ACHN (cell line): ENCODE measurements at regions not wholly inside any gene's neighbourhood (a gene's known extent, or its start where the extent isn't known, plus 50 kb on each side); places are given as distances from the start of the nearest gene placed in this dataset.
A peak's percentile ranks its signal among the peaks of the same experiment; 100 is the strongest.
"Not testable (repeated sequence)": the region's sequence is repeated elsewhere in the genome, so short reads cannot be mapped to it uniquely, and the experiment has no call there.

ENCODE experiments used
- DNase-seq: peaks from one replicate; pipeline ENCODE4 v3.0.0-alpha.2; 2015
- in situ Hi-C: cut with HindIII; loops from 2 replicates; pipeline ENCODE4 v1.10.0; 2017; ENCODE audit warnings: low sequenced_read_pairs, low pct_ligation_motif_present, low pct_unique_long_range_greater_than_20kb

DNA sequence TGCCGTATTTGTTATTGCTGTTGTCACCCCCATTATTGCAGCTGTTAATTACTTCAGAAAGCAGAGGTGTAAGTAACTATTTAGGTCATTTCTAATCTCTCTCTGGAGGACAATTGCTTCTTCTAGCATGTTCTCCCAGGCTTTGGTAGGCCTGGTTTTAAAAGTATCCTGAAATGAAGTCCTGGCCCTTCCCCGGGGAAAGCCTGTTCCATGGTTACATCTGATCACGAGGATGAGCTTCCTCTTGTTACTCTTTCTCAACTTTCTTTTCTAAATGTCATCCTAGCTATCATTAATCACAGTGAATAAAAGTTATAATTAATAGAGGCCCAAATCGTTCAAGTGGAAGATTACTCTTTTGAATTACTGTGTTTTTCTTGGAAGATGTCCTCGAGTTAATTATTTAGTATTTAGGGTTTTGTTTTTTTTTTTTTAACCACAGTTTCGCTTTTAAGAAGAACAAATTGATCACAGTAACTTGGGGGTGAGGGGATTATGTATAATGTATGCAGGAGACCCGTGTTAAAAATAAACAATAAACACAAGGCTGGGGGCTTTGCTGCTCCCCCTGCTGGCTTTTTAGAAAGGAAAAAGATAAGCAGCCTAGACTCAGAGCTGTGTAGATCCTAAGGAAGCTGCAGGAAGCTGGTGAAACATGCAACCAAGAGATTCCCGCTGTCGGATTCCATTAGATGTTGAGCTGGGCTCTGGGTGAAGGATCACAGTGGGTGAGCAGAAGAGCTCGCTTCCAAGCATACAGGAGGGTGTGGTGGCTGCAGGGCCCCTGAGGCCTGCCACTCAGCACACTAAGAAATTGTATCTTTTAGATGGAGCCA is 420.1 kb downstream of the FUT8 start:
- peak; percentile 30 for DNase-seq
- in situ Hi-C loops: no loop called here

DNA sequence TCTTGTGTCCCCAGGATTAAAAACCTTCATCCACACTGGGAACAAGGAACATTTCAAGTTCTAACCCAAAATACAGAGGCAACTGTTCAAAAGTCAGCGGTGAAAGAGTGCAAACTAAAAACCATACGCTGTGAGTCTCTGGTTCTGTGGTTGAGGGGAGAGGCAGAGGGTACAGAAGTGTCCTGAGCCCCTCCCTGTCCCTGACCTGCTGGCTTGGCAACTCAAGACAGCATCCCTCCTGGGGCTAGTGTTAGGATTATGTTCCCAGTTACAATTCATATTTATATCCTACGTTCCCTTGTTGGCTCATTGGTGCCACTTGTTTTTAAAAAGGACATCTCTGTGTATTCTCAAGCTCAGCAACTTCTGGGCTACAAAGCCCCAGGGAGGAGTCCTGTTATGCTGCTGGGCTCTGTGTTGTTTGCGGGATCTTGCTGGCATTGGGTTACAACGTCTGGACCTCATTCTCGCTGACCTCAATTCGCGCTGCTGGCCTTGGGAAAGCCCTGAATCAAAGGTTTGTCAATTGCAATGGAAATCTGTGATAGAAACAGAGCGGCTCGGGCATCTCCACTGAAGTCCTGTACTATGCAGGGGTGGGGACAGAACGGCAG is 420.8 kb downstream of the FUT8 start:
- in situ Hi-C loops: no loop called here
- DNase-seq: no peak

DNA sequence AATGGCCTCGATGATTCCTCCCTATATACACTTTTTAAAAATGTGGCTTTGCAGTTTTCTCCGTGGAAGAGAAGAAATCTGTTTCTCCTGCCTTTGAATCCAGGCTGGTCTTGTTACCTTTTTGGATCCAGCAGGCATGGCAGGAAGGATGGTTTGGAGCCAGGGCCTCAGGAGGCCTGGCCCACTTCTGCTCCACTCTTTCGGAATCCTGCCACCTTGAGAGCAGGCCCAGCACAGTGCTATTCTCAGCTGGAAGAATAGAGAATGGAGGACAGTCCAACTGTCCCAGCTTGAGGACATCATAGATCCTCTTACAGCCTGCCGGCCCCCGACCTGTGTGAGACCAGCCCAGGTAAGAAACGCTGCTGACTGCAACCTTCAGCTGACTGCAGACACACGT is 421.5 kb downstream of the FUT8 start:
- in situ Hi-C loops: no loop called here
- DNase-seq: no peak

GRCh38 chr14:65834812-65835211 is 422.3 kb downstream of the FUT8 start:
- in situ Hi-C loops: no loop called here
- no peak for DNase-seq

GRCh38 chr14:65835501-65835900 is 423.0 kb downstream of the FUT8 start:
- in situ Hi-C loops: no loop called here
- no peak for DNase-seq

GRCh38 chr14:65838565-65838964 is 426.0 kb downstream of the FUT8 start:
- in situ Hi-C loops: no loop called here
- no peak for DNase-seq

GRCh38 chr14:65840118-65840751 is 427.7 kb downstream of the FUT8 start:
- no peak for DNase-seq
- in situ Hi-C loops: no loop called here

DNA sequence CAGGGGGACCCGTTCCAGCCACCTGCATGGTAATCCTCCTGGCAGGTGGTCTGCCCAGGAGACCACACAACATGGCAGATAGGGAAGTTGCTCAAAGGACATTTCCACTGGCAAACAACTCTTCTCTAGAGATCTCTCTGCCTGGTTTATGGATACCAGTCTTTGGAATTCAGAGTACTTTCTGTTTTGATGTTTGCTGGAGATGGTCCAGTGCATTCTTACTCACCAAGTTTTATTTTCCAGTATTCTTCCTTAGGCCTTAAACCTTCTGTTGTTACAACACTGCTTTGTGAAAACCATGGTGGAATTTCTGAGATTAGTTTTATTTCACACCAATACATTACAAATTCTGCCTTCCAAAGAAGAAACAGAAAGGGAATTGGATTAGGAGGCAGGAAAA is 428.3 kb downstream of the FUT8 start:
- no peak for DNase-seq
- in situ Hi-C loops: no loop called here

DNA sequence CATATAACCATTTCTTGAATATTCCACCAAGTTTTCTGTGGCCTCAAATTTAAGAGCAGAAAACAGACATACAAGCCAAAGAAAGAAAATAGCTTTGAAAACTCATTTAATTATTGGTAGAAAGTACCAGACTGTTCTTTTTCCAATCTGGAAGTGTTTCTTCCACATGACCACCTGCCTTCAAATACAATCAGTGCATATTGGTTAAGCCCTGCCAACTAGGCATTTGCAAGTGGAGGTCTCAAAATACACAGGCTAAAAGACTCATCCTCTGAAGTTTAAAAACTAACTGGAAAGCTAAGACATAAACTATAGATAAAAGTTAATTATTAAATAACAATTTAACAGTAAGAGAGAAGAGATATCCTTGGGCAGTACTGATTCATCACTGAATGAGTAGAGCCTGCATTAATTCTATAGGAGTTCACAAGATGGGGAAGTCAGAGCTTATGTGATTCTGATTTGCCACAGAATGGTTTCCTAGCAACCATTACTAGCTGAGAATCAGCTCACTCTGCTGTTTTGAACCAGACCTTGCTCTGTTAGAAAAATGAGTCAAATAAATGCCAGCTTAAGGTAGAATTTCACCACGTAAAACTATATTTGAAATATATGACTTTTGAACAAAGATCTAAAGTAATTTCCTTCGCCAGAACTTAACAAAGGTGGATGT is 433.8 kb downstream of the FUT8 start:
- in situ Hi-C loops: no loop called here
- DNase-seq: no peak

DNA sequence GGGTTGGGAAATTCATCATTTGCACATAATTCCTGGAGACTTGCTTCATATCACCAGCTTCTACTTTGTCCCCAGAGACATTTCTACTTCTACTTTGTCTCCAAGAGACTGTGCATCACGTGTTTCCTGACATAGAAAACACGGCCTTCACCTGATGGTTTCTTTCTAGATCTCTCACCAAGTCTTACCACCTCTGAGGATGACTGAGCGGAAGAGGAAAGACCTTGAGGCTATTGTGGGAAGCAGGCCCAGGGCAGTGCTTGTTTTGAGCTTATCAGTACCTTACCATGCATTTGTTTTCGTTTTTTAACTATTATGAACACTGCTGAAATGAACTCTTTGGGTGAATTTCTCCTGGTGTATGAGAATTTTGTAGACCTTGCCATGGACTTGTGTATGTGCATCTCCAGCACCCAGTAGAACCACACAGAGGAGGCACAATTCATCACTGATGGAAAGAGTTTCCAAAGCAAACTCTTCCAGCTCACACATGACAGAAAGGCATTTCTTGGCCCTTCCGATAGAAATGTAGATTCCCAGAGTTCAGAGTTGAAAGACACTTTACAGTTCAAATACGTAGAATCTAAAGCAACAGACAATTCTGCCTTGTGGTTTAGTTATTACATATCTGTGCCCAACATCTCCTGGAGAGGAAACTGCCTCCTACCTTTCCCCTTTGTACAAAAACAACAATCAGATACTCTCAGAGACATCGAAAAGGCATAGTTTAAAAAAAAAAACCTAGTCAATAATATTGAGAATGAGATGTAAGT is 434.7 kb downstream of the FUT8 start:
- no peak for DNase-seq
- in situ Hi-C loops: no loop called here

GRCh38 chr14:65847931-65848330 is 435.4 kb downstream of the FUT8 start:
- DNase-seq, in situ Hi-C loops: not testable (repeated sequence)

- in situ Hi-C loops: no loop called here
- DNase-seq: no peak
Measured at GRCh38 chr14:65849091-65849490, 436.6 kb downstream of the FUT8 start.

GRCh38 chr14:65849558-65849957 is 437.0 kb downstream of the FUT8 start:
- DNase-seq: no peak
- in situ Hi-C loops: no loop called here

DNA sequence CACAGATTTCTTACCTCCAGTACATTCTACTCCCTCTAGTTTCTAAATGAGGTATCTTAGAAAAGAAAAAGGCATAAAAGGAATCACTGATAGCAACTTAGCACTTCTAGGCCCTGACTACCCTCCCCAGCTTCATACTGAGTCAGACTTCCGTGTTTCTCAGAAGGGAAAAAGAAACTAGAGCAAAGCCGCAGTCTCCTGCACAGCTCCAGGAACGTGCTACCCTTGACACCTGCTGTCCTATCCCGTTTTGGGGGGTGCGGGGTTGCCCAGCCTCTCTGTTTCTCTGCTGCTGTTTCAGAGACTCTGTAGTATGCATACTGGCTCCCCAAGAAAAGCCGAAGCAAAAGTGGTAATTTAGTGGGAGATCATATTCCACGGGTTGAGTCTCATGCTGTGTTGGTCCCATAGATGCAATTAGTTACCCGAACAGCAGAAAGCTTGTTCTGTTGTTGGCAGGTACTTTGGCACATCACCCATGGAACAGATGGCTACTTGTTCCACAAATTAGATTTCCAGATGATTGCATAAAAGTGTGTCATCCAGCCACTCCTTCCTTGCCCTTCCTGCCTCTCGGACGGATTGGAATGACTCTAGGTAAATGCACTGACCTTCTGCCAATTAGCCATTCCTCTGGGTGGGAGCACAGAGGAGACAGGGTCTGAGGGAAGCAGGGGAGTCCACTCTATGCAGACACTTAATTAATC is 438.1 kb downstream of the FUT8 start:
- in situ Hi-C loops: no loop called here
- no peak for DNase-seq

DNA sequence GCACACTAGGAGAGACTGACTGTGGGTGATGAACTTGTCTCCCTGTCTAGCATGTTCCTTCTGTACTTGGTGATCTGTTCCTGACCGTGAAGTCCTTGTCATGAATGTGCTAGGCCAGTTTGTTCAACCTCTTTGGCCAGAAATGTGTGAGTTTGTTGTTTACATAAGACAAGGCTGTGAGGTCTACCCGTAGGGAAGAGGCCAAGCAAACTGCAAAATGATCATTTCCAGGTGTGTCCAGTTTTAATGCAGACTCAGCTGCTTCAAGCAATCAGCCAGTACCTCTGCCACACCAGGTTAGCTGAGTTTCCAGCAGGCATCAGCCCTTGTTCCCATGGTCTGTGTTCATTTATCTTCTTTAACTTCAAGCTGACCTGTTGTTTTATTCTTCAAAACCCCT is 440.2 kb downstream of the FUT8 start:
- no peak for DNase-seq
- in situ Hi-C loops: no loop called here

GRCh38 chr14:65853407-65853955 is 441.0 kb downstream of the FUT8 start:
- in situ Hi-C loops: no loop called here
- DNase-seq: no peak

DNA sequence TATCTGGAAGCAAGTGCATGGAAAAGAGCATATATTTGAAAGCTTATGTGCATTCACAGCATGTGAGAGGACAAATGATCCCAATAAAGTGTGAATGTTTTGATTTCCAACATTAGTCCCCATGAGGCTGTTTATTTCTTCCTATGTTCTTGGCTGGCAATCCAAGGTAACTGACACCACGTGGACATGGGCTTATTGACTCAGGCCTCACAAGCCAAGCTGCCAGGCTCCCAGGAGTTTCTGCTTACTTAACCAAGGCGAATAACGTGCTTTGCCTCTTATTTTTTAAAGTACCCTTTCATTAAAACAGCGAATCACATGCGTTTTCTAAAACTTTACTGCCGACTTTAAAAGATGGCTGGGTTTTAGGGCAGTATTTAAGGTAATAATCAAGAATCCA is 441.7 kb downstream of the FUT8 start:
- in situ Hi-C loops: no loop called here
- no peak for DNase-seq
